GM23338 (cell line): ENCODE measurements at regions not wholly inside any gene's neighbourhood (a gene's known extent, or its start where the extent isn't known, plus 50 kb on each side); places are given as distances from the start of the nearest gene placed in this dataset.

ENCODE experiments used
- JUNB ChIP-seq: IDR thresholded peaks from one replicate; pipeline ENCODE4 v1.6.1; 2016; ENCODE audit warnings: antibody characterized with exemption; ENCODE audit not compliant: unreplicated experiment
- TF ChIP-seq, protein P1 (sequence below), 2 experiments: fragments of 200-600 bp in 1 of 2; sonication (generic) in 1 of 2; conservative IDR thresholded peaks; 2 replicates each; pipeline versions ENCODE4 v1.5.1 to v1.6.1; 2016 to 2017; ENCODE audit warnings: antibody characterized with exemption in 2 of 2, low read depth in 2 of 2, mild to moderate bottlenecking in 2 of 2, moderate library complexity in 1 of 2

GRCh38 chr3:80526153-80526552 lies 758.4 kb upstream of the ROBO1 start:
- TF ChIP-seq, protein P1, sequence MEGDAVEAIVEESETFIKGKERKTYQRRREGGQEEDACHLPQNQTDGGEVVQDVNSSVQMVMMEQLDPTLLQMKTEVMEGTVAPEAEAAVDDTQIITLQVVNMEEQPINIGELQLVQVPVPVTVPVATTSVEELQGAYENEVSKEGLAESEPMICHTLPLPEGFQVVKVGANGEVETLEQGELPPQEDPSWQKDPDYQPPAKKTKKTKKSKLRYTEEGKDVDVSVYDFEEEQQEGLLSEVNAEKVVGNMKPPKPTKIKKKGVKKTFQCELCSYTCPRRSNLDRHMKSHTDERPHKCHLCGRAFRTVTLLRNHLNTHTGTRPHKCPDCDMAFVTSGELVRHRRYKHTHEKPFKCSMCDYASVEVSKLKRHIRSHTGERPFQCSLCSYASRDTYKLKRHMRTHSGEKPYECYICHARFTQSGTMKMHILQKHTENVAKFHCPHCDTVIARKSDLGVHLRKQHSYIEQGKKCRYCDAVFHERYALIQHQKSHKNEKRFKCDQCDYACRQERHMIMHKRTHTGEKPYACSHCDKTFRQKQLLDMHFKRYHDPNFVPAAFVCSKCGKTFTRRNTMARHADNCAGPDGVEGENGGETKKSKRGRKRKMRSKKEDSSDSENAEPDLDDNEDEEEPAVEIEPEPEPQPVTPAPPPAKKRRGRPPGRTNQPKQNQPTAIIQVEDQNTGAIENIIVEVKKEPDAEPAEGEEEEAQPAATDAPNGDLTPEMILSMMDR (conservative IDR thresholded peaks at IDR 0.05; ENCODE audit: low read depth in 2 of 2) = peak; percentile 61 to 68
- TF ChIP-seq JUNB = no peak
